Stimulated activated CD4-positive, alpha-beta T cell treated with anti-CD3 and anti-CD28 coated beads, Interleukin-2, amount 100 ng/mL, for 48 hours (primary cell): ENCODE measurements at regions not wholly inside any gene's neighbourhood (a gene's known extent, or its start where the extent isn't known, plus 50 kb on each side); places are given as distances from the start of the nearest gene placed in this dataset.
"Not testable (repeated sequence)": the region's sequence is repeated elsewhere in the genome, so short reads cannot be mapped to it uniquely, and the experiment has no call there.

Source experiments
- DNase-seq, 2 donors: peaks; one replicate each; pipeline ENCODE4 v3.0.0-alpha.2; 2020

DNA sequence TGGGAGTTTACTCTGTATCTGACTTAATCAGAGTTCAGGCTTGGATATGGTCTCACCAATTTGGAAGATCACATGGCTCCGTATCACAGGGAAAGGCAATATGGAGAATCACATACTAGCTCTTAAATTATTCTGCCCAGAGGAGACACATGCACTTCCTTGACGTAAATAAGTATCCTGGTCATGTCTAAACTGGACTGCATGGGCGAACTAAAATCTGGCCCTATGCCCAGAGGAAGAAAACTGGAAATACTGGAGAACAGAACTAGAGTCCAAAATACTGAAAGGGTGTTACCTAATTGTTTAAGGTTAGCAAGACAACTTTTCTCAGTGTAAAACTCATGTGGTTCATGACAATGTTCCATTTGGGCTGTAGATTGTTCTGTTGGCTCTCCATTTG lies 832.3 kb downstream of the RAB28 start:
- no peak for DNase-seq

DNA sequence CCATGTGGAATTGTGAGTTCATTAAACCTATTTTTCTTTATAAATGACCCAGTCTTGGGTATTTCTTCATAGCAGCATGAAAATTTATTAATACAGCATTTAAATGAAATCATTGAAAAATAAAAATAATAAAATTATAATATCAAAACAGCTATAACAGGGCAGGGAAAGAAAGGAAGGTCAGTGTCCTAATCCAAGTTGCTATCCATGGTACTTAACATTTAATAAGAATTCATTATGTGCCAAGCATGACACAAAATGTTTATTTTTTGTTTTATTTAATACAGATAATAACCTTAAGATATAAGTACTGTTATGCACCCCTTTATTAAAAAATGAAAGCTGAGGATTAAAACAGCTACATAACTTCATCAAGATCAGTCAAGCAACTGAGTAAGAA lies 838.4 kb downstream of the RAB28 start:
- no peak for DNase-seq

DNA sequence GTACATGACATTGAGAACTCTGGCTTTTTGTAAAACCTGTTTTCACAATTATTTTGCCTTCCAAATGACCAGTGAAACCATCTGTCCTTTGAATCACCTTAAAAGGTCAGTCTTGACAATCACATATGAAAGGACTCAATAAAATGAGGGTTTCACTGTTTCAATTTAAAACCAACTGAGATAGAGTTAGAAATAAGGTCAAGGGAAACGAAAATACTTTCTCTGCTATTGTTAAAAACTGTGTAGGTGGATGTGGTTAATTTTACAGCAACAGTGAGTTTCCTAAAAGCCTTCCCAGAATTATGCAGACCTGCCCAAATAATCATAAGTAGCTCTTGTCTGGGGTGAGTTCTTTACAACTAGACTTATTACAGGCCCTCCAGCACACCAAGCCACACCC lies 839.9 kb downstream of the RAB28 start:
- DNase-seq: no peak

DNA sequence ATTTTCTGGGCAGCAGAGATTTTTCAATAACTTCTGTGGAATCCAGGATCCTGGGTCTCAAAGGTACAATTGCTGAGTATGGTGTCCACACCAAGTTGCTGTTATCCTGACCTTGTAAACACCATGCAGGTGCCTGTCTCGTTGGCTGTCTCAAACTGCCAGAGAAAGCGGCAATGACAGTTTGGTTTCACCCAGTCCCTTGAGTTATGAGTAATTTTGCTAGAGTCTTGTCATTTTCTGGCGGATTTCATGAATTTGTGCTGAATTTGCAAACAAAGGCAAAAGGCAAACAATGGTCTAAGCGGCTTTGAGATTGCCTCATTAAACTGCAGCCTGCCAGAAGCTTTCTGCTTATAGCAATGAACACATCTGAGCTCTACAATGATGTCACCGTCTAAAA lies 847.9 kb downstream of the RAB28 start:
- no peak for DNase-seq

DNA sequence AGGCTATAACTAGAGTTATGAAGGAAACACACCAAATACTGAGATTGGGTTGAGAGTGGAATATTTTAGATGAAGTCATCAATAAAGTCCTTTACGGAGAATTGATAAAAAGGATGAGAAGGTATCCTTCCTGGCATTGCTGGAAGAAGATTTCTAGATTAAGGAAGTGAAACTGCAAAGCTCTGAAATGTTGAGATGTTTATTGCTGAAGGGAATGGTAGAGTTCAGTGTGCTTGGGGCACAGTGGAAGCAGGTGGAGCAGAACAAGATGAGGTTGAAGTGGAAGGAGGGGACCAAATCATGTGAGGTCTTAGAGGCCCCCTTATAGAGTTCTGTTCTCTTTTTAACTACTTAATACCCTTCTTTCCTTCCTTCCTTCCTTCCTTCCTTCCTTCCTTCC lies 848.5 kb downstream of the RAB28 start:
- DNase-seq: no peak

DNA sequence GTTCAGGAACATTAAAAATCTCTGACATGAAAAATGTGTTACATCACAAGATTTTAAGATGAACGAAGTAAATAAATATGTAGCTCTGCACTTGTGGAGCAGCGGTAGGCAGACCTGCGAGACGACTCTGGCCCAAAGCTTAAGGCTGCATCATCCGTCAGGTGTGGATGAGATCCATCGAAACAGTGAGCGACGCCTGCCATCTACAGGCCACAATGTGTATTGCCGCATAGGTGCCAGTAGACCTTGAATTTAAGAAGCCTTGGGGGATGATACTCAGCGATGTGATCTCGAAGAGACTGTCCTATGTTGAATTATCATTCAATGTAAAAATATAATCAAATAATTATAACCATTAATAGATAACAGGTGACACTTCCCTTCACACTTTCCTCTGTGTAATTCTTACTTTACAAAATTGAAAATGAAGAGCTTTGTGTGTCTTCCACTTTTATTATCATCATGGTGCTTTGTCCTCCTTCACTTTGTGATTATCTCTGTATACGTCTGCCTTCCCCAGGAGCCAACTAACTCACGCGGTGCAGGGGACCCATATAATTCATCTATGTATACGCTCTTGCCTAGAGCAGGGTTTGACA lies 851.0 kb downstream of the RAB28 start:
- peak; percentile 71 to 76 for DNase-seq

DNA sequence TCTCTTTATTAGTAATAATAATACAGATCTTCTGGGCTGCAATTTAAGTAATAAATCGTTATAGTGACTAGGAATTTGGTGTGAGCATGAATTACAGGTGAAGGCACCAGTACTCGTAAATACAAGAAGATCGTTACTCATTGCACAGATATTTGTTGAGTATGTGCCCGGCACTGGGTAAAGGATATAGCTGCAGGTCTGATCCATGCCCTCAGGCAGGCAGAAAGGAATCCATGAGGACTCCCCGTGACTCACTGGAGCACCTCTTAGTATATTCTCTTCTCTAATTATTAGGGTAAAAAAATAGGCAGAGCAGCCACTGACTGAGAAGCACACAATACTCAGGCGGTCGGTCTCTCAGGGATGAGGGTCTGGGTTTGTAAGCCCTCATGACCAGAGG lies 868.3 kb downstream of the RAB28 start:
- DNase-seq: no peak

DNA sequence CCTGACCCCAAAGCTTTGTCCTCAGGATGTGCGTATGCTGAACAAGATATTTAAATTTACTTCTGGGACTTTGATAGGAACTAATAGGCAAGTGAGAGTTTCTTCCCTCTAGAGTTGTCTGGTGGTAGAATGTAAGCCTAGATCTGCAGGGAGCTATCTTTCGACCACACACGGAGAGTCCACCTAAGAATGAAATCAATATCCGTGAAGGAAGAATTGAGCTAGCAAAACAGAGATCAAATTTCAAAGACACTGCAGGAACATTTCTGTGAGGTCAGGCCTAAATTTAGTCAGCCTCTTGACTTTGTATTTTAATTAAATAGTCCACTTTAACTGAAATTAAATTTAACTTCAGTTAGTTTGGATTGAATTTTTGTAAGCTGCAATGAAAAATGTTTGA lies 871.3 kb downstream of the RAB28 start:
- no peak for DNase-seq

DNA sequence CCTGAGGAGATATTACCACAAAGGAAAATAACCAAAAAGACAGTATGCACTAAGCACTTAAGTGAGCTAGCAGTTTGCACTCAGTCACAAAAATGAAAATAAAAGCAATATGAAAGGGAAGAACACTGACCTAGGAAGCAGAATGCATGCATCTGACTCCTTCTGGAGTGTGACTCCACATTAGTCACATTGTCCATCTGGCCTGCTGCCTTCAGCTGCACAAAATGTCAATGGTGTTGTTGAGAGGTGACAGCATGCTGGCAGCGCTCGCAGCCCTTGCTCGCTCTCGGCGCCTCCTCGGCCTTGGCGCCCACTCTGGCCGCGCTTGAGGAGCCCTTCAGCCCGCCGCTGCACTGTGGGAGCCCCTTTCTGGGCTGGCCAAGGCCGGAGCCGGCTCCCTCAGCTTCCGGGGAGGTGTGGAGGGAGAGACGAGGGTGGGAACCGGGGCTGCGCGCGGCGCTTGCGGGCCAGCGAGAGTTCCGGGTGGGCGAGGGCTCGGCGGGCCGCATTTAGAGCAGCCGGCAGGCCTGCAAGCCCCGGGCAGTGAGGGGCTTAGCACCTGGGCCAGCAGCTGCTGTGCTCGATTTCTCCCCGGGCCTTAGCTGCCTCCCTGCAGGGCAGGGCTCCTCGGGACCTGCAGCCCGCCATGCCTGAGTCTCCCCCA lies 874.8 kb downstream of the RAB28 start:
- not testable (repeated sequence) for DNase-seq

DNA sequence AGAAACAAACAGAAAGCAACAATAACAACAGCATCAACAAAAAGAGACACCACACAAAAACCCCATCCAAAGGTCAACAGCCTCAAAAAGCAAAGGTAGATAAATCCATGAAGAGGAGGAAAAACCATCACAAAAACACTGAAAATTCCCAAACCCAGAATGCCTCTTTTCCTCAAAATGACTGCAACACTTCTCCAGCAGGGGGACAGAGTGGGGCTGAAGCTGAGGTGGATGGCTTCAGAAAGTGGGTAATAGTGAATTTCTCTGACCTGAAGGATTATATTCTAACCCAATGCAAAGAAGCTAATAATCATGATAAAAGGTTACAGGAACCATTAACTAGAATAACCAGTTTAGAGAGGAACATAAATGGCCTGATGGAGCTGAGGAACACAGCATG lies 888.2 kb downstream of the RAB28 start:
- DNase-seq: no peak

DNA sequence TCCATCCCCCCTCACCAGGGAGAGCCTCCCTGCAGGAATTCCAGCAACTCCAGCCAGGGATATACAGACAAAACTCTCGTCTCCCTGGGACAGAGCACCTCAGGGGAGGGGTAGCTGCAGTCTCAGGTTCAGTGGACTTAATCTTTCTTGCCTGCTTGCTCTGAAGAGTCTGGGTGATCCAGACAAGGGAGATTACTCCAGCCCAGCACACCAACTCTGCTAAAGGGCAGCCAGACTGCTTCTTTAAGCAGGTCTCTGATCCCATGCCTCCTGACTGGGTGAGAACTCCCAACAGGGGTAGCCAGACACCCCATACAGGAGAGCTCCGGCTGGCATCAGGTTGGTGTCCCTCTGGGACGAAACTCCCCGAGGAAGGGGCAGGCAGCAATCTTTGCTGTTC lies 888.7 kb downstream of the RAB28 start:
- DNase-seq: no peak

DNA sequence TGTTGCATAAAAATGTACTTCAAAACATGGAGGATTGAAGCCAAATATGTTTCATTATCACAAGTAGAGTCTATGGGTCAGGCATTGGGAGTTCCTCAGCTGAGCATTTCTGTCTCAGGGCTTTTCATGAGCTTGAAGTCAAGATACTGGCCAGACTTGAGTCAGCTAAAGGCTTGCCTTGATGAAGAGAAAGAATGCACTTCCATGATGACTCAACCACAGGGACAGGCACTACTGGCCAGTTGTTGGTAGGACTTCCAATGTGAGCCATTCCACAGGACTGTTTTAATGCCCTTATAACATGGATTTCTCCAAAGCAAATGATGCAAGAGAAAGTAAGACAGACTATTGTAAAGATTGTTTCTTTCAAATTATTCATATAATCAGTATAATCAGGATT lies 895.6 kb downstream of the RAB28 start:
- DNase-seq: no peak

DNA sequence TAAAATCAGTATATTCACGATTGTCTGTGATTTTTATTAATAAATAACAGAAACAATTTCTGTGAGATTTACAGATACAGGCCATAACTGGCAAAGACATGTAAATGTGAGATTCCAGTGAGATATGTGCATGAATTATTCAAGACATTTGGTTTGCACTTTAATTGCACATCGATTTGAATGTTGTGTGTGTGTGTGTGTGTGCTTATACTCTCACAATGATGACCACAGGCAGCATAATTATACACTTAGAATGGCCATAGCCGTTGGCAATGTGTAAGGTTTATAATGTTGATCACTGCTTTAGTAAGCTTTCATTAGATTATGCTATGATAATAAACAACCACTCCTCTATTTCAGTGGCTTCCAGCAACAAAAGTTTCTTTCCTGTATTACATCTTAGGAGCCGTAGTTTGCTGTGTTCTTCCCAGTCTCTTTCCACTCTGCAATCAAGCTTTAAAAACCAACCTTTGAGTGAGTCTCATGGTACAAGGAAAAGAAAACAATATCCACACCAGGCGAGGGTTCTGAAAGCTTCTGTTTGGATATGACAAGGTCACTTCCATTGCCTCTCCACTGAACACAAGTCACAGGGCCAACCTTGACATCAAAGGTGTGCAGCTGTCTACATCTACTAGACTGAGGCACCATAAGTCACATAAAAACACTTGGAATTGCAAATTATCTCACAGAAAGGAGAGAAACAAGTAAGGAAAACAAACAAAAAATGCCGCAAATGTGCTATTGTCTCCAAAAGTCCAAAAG lies 897.7 kb downstream of the RAB28 start:
- DNase-seq: no peak

DNA sequence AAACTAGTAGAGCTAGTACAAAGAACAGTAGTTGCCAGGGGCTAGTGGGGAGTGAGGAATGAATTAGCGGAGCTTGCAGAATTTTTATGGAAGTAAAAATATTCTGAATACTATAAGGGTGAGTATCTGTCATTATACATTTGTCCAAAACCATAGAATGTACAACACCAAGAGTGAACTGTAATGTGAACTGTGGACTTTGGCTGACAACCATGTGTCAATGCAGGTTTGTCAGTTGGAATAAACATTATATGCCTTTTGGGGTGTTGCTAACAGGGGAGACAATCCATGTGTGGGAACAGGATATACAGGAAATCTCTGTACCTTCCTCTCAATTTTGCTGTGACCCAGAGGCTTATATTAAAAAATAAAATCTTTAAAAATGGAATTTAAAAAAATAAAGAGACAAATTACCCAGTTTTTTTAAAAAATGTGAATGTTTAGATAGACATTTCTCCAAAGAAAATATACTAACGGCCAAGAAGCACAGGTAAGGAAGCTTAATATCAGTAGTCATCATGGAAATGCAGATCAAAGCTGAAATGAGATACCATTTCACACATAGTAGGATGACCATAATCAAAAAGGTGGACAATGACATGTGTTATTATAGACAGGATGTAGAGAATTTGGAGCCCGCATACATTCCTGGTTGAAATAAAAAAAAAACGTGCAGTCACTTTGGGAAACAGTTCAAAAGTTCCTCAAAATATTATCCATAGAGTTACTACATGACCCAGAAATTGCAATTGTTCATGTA lies 899.8 kb downstream of the RAB28 start:
- no peak for DNase-seq

DNA sequence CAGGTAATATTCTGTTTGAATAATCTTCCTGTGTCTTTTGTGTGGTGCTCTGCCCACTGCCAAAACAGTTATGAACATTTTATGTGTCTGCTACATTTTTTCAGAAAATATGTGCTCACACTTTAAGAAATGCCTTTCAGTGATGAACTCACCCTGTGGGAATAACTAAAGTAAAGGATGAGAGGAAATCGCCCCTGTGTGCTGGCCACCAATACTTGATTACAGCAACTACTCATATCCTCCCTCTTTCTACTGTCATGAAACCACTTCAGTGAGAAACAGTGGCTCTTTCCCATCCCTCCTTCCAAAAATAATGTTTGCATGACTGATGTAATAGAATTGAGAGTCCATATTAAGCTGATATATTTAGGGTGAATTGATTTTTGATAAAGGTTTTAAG lies 900.9 kb downstream of the RAB28 start:
- DNase-seq: no peak

DNA sequence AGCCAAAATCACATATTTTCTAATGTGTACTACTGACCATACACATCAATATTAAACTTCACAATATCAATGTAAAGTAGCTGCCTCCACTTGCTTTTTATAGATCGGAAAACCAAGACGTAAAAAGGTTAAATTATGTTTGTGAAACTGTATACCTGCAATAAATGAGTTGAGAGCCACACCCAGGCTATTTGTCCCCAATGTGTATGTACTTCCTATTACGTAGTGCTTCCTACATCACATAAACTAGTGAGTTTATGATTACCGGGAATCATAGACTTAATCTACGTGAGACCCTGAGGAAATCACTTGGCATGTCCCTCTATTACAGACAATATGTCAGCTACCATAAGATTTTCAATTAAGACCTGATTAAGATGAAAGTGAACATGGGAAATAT lies 903.4 kb downstream of the RAB28 start:
- no peak for DNase-seq

DNA sequence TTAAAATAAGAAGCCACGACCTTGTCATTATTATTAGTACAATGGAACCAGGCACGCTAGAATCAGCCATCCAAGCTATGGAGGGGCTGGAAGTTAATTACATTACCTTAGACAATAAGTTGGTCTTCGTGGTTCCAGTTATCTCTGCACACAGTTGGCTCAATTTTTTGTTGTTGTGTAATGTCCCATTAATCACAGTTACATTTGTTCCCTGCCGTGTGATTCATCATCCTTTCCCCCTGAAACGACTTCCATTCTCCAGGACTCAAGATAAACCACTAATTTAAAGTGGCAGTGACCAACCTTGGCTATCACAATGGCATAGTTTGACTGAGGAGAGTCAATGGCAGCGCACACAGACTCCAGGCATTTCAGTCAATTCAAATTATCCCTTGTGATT lies 905.0 kb downstream of the RAB28 start:
- DNase-seq: no peak

DNA sequence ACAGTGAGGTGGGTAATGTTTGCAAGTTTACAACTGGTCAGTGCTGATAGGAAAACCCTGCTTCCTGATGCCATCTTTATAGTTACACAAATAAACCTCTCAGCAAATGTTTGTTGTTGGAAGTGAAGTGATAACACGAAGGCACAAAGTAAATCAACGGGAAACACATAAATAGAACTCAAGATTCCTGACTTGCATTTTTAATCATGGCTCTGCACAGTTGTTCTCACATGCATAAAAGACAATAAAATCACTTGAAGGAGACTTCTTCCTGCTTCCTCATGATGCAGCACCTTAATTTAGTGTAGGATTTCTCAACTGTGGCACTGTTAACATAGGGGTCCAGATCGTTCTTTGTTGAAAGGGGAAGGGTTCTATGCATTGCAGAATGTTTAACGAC lies 907.7 kb downstream of the RAB28 start:
- no peak for DNase-seq

DNA sequence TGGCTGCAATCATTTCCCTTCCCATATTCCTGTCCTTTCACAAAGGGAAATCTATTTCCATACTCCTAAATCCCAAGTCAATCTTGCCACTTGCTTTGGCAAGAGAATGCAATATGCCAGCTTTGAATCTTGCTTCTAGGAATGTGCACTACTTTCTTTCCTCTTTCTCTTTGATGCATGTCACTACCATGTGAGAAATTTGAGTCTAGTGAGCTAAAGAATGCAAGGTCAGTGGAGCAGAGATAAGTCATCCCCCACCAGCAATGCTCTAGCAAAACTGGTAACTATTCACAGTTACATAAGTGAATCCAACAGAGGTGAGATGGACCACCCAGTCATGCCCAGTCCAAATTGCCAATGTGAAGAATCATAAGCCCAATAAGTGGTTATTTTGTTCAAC lies 910.4 kb downstream of the RAB28 start:
- DNase-seq: no peak

DNA sequence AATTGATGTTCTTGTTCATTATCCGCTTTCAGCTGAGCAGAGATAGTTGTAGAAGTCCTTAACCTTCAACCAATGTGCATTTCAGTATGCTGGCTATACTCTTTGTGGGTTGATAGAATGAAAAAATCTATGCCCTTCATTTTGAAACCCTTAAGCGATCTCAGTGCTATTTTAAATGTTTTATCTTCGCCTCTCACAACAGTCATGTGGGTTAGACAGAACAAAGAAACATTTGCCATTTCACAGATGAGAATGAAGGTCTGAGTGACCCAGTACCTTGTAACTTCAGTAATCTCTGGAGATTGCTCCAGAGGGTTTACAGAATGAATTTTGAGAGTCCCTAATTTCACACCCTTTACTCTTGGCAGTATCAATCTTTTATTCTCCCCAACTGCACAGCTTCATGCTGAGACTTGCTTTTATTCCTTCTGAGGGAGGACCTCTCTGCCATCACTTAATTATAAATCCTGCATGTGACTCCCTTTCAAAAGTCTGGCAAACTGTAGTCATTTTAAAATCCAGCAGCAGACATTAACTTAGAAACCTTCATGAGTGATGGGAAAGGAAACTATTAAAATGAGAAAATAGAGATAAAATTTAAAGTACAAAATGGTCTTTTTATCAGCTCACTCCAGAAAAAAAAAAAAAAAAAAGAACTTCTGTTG lies 921.5 kb downstream of the RAB28 start:
- DNase-seq: no peak

DNA sequence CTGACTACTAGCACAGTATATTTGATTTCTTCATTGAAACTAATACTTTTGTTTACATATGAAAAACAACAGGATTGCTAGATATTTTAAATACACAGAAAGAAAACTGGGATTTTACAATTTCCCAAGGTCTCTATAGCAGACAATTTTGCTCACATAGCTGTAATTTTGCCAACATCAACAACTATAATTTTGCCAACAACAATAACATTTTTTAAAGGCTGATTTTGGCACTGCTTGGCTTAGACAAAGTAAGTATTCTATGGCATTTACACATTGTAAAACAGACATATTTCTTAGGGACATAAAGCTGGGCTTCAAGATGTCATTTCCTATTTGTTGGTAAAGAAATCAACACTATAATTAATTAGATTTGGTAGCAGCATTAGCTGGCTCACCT lies 922.1 kb downstream of the RAB28 start:
- no peak for DNase-seq

DNA sequence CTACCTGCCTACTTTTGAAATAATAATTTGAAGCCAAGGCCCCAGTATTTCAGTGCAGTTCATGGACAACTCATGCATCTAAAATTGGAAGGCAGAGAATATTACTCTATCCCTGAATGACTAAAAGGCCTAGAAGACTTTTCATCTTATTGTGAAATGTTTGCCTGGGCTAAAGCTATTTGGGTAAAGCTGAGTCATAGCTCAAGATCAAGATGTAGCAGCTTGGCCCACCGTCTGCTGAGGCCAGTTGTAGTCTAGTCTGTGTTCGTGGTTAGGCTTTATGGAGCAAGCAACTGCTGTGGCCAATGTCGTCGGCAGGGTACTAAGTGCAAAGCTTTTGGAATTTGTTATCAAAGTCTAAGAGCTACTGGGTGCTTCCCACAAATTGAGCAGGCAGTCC lies 929.1 kb downstream of the RAB28 start:
- no peak for DNase-seq

DNA sequence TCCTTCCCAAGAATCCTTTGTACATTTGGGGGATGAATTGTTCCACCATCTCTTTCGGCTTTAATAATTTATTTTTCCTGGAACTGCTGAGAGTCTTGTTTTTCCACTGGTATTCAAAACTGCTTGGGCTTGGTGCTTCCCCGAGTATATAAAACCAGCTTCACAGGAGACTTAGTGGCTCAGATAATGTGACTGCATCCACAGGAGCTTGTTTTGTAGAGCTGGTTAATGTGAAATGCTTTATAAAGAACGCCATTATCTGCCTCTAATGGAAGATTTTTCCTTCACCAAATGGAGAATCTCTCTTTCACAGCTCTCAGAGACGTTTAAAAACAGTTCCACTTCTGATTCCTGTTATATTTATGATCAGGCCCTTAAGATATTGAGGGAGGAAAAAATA lies 935.5 kb downstream of the RAB28 start:
- DNase-seq: no peak
